ENCODE measurements at regions not wholly inside any gene's neighbourhood (a gene's known extent, or its start where the extent isn't known, plus 50 kb on each side); places are given as distances from the start of the nearest gene placed in this dataset.
"Not testable (repeated sequence)": the region's sequence is repeated elsewhere in the genome, so short reads cannot be mapped to it uniquely, and the experiment has no call there.

GRCh38 chr7:35909870-35910357 is 109.1 kb downstream of the SEPTIN7 start:
- no peak for DNase-seq (ENCODE audit: low read depth, low spot score)

- not testable (repeated sequence) for DNase-seq (ENCODE audit: low read depth, low spot score)
These were observed 109.8 kb downstream of the SEPTIN7 start for GRCh38 chr7:35910621-35911020.

GRCh38 chr7:35913350-35913749 is 112.5 kb downstream of the SEPTIN7 start:
- DNase-seq (ENCODE audit: low read depth, low spot score) = not testable (repeated sequence)

GRCh38 chr7:35914214-35914613 is 113.4 kb downstream of the SEPTIN7 start:
- not testable (repeated sequence) for DNase-seq (ENCODE audit: low read depth, low spot score)

- not testable (repeated sequence) for DNase-seq (ENCODE audit: low read depth, low spot score)
These were observed 114.5 kb downstream of the SEPTIN7 start for GRCh38 chr7:35915247-35915955.

GRCh38 chr7:35918217-35918616 is 117.4 kb downstream of the SEPTIN7 start:
- not testable (repeated sequence) for DNase-seq (ENCODE audit: low read depth, low spot score)

- DNase-seq (ENCODE audit: low read depth, low spot score) = not testable (repeated sequence)
These were observed 118.8 kb downstream of the SEPTIN7 start for GRCh38 chr7:35919607-35920006.

GRCh38 chr7:35921338-35921737 is 120.5 kb downstream of the SEPTIN7 start:
- not testable (repeated sequence) for DNase-seq (ENCODE audit: low read depth, low spot score)

- not testable (repeated sequence) for DNase-seq (ENCODE audit: low read depth, low spot score)
These were observed 123.8 kb downstream of the SEPTIN7 start for GRCh38 chr7:35924668-35925067.

GRCh38 chr7:35926966-35927365 is 126.1 kb downstream of the SEPTIN7 start:
- not testable (repeated sequence) for DNase-seq (ENCODE audit: low read depth, low spot score)

GRCh38 chr7:35931134-35931533 is 130.3 kb downstream of the SEPTIN7 start:
- DNase-seq (ENCODE audit: low read depth, low spot score) = not testable (repeated sequence)

- not testable (repeated sequence) for DNase-seq (ENCODE audit: low read depth, low spot score)
These were observed 130.7 kb downstream of the SEPTIN7 start for GRCh38 chr7:35931551-35931950.

GRCh38 chr7:35940695-35941094 is 139.8 kb downstream of the SEPTIN7 start:
- not testable (repeated sequence) for DNase-seq (ENCODE audit: low read depth, low spot score)

- DNase-seq (ENCODE audit: low read depth, low spot score) = not testable (repeated sequence)
These were observed 144.8 kb downstream of the SEPTIN7 start for GRCh38 chr7:35945621-35946020.

- not testable (repeated sequence) for DNase-seq (ENCODE audit: low read depth, low spot score)
These were observed 154.9 kb downstream of the SEPTIN7 start for GRCh38 chr7:35955735-35956134.

GRCh38 chr7:35956988-35957387 is 156.1 kb downstream of the SEPTIN7 start:
- not testable (repeated sequence) for DNase-seq (ENCODE audit: low read depth, low spot score)

GRCh38 chr7:35961260-35961659 is 160.4 kb downstream of the SEPTIN7 start:
- not testable (repeated sequence) for DNase-seq (ENCODE audit: low read depth, low spot score)

GRCh38 chr7:35962607-35963006 is 161.8 kb downstream of the SEPTIN7 start:
- not testable (repeated sequence) for DNase-seq (ENCODE audit: low read depth, low spot score)

GRCh38 chr7:35967366-35968139 is 166.7 kb downstream of the SEPTIN7 start:
- DNase-seq (ENCODE audit: low read depth, low spot score) = no peak

GRCh38 chr7:35968140-35968940 is 167.5 kb downstream of the SEPTIN7 start:
- no peak for DNase-seq (ENCODE audit: low read depth, low spot score)

GRCh38 chr7:35969066-35969465 is 168.2 kb downstream of the SEPTIN7 start:
- no peak for DNase-seq (ENCODE audit: low read depth, low spot score)

- DNase-seq (ENCODE audit: low read depth, low spot score) = no peak
These were observed 169.6 kb downstream of the SEPTIN7 start for GRCh38 chr7:35970458-35970857.
